K562 (cell line): ENCODE measurements at regions not wholly inside any gene's neighbourhood (a gene's known extent, or its start where the extent isn't known, plus 50 kb on each side); places are given as distances from the start of the nearest gene placed in this dataset.

Experiments
- EZH2 ChIP-seq: IDR thresholded peaks from 2 replicates; pipeline ENCODE4 v1.6.1; 2012; ENCODE audit warnings: low read depth, mild to moderate bottlenecking, inconsistent platforms, low read length, borderline replicate concordance
- MYC ChIP-seq, 2 experiments: fragments of 250-450 bp in 1 of 2; sonication (Bioruptor Pico) in 1 of 2; IDR thresholded peaks; 2 replicates each; pipeline versions ENCODE4 v1.5.1 to v1.6.1; 2012 to 2021; ENCODE audit warnings: low read depth in 2 of 2, borderline replicate concordance in 1 of 2, improper control_type of control experiment in 1 of 2, low read length in 1 of 2, mild to moderate bottlenecking in 1 of 2, moderate library complexity in 1 of 2
- REST ChIP-seq, 2 experiments: fragments of 450-650 bp; formaldehyde crosslinking in 1 of 2; IDR thresholded peaks; 2 replicates each; pipeline versions ENCODE4 v1.4.0 to v1.6.1; 2014 to 2020; ENCODE audit warnings: mild to moderate bottlenecking in 2 of 2, borderline replicate concordance in 1 of 2, low read depth in 1 of 2
- ZNF408 ChIP-seq: fragments of 250-450 bp; sonication (Bioruptor Pico); IDR thresholded peaks from 2 replicates; pipeline ENCODE4 v1.4.0; 2020; ENCODE audit warnings: low read depth, mild to moderate bottlenecking, moderate library complexity

GRCh38 chr11:13576995-13577394 is 81.2 kb upstream of the PTH start (continued):
- no peak for TF ChIP-seq REST (IDR thresholded peaks at IDR 0.05; ENCODE audit: borderline replicate concordance)
- TF ChIP-seq REST (CRISPR knock-in tag; IDR thresholded peaks at IDR 0.05; ENCODE audit: low read depth), result no peak
- TF ChIP-seq MYC (IDR thresholded peaks at IDR 0.05; ENCODE audit: low read depth, low read length), result no peak
- no peak for TF ChIP-seq MYC (CRISPR knock-in tag; IDR thresholded peaks at IDR 0.05; ENCODE audit: borderline replicate concordance, low read depth)
- no peak for TF ChIP-seq EZH2
- TF ChIP-seq ZNF408 (CRISPR knock-in tag), result no peak
